ENCODE measurements at regions not wholly inside any gene's neighbourhood (a gene's known extent, or its start where the extent isn't known, plus 50 kb on each side); places are given as distances from the start of the nearest gene placed in this dataset.

GRCh38 chr9:108445431-108446071 is 410.2 kb downstream of the ACTL7B start:
- TF ChIP-seq, protein P1, sequence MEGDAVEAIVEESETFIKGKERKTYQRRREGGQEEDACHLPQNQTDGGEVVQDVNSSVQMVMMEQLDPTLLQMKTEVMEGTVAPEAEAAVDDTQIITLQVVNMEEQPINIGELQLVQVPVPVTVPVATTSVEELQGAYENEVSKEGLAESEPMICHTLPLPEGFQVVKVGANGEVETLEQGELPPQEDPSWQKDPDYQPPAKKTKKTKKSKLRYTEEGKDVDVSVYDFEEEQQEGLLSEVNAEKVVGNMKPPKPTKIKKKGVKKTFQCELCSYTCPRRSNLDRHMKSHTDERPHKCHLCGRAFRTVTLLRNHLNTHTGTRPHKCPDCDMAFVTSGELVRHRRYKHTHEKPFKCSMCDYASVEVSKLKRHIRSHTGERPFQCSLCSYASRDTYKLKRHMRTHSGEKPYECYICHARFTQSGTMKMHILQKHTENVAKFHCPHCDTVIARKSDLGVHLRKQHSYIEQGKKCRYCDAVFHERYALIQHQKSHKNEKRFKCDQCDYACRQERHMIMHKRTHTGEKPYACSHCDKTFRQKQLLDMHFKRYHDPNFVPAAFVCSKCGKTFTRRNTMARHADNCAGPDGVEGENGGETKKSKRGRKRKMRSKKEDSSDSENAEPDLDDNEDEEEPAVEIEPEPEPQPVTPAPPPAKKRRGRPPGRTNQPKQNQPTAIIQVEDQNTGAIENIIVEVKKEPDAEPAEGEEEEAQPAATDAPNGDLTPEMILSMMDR (IDR thresholded peaks at IDR 0.05), result no peak
- no peak for TF ChIP-seq POLR2A (IDR thresholded peaks at IDR 0.05)
